Prostate gland (tissue), 2 donors: ENCODE measurements at regions not wholly inside any gene's neighbourhood (a gene's known extent, or its start where the extent isn't known, plus 50 kb on each side); places are given as distances from the start of the nearest gene placed in this dataset.

Source experiments
- DNase-seq: peaks from one replicate; pipeline ENCODE4 v3.0.0-alpha.2; 2019; ENCODE audit warnings: low spot score
- H3K27ac ChIP-seq, 2 donors: fragments of 200-600 bp; sonication (generic); 2 replicates each; pipeline ENCODE4 v1.5.1; 2017 to 2019
- H3K27me3 ChIP-seq: fragments of 200-600 bp; sonication (generic); replicated peaks from 2 replicates; pipeline ENCODE4 v1.5.1; 2019; ENCODE audit not compliant: insufficient read depth
- H3K36me3 ChIP-seq, 2 donors: fragments of 200-600 bp; sonication (generic); 1 replicate in 1 of 2; 2 replicates in 1 of 2; pipeline versions ENCODE4 v1.5.1 to v1.8.1; 2017 to 2019
- H3K4me1 ChIP-seq: fragments of 200-600 bp; sonication (generic); replicated peaks from 2 replicates; pipeline ENCODE4 v1.5.1; 2019
- H3K4me3 ChIP-seq, 2 donors: fragments of 200-600 bp; sonication (generic); 2 replicates each; pipeline ENCODE4 v1.5.1; 2017 to 2019
- H3K9me3 ChIP-seq: fragments of 200-600 bp; sonication (generic); 2 replicates; pipeline ENCODE4 v1.5.1; 2017
- CTCF ChIP-seq, 4 experiments: fragments of 200-600 bp in 2 of 4; fragments of 450-650 bp in 2 of 4; sonication (generic) in 2 of 4; IDR thresholded peaks; 1 replicate in 3 of 4; 2 replicates in 1 of 4; pipeline ENCODE4 v1.5.1; 2016 to 2019; ENCODE audit warnings: antibody characterized with exemption in 4 of 4, mild to moderate bottlenecking in 2 of 4, moderate library complexity in 2 of 4
- POLR2A ChIP-seq: fragments of 450-650 bp; IDR thresholded peaks from one replicate; pipeline ENCODE4 v1.6.1; 2016; ENCODE audit warnings: antibody characterized with exemption, mild to moderate bottlenecking
- POLR2AphosphoS5 ChIP-seq: sonication (generic); formaldehyde crosslinking; IDR thresholded peaks from one replicate; pipeline ENCODE4 v1.6.1; 2017; ENCODE audit warnings: antibody characterized with exemption
- WGBS: methylation state at CpG from one replicate; pipeline ENCODE4 v1.1.5; 2018; 5-methylcytosine and 5-hydroxymethylcytosine counted together
- intact Hi-C: fragments of 100-400 bp; cut with DNase I; formaldehyde crosslinking; loops from one replicate; pipeline ENCODE4 v1.14.2; 2022

GRCh38 chr11:129598378-129598777 is 217.3 kb upstream of the TMEM45B start:
- Histone ChIP-seq H3K27me3 (no peaks in the 10 kb centered on the region), H3K4me3 (no peak overlapping the region), H3K4me1 (no peaks in the 10 kb centered on the region), H3K27ac (no peak overlapping the region), H3K36me3 (no peaks in the 10 kb centered on the region), H3K9me3 (no peaks in the 10 kb centered on the region)
- intact Hi-C loops, result no loop called here
- no peak for DNase-seq
- TF ChIP-seq POLR2AphosphoS5, result no peak
- TF ChIP-seq POLR2A, result no peak
- no peak for TF ChIP-seq CTCF (IDR thresholded peaks at IDR 0.05)
- WGBS, result 92% methylated on average over 3 of the region's 3 CpGs

- Histone ChIP-seq H3K27me3 (no peaks in the 10 kb centered on the region), H3K4me1 (no peaks in the 10 kb centered on the region), H3K9me3 (no peaks in the 10 kb centered on the region), H3K27ac (no peak overlapping the region), H3K4me3 (no peak overlapping the region), H3K36me3 (no peaks in the 10 kb centered on the region)
- TF ChIP-seq POLR2AphosphoS5 (no peak), POLR2A (no peak), CTCF (IDR thresholded peaks at IDR 0.05) (no peak)
- DNase-seq, result no peak
- intact Hi-C loops, result no loop called here
These were observed 209.8 kb upstream of the TMEM45B start for GRCh38 chr11:129605815-129606214.

- H3K4me1 ChIP-seq, result no peaks in the 10 kb centered on the region
- TF ChIP-seq POLR2A (no peak), CTCF (IDR thresholded peaks at IDR 0.05) (no peak), POLR2AphosphoS5 (no peak)
- no peak overlapping the region for H3K27ac ChIP-seq
- no peaks in the 10 kb centered on the region for H3K27me3 ChIP-seq
- intact Hi-C loops, result no loop called here
- no peaks in the 10 kb centered on the region for H3K36me3 ChIP-seq
- H3K4me3 ChIP-seq, result no peak overlapping the region
- H3K9me3 ChIP-seq, result no peaks in the 10 kb centered on the region
- 66% methylated on average over 6 of the region's 6 CpGs for WGBS
- no peak for DNase-seq
These were observed 206.9 kb upstream of the TMEM45B start for GRCh38 chr11:129608711-129609110.

GRCh38 chr11:129610125-129610524 is 205.5 kb upstream of the TMEM45B start:
- Histone ChIP-seq H3K27ac (no peak overlapping the region), H3K27me3 (no peaks in the 10 kb centered on the region), H3K36me3 (no peaks in the 10 kb centered on the region), H3K9me3 (no peaks in the 10 kb centered on the region), H3K4me1 (no peaks in the 10 kb centered on the region), H3K4me3 (no peak overlapping the region)
- 52% methylated on average over 7 of the region's 7 CpGs for WGBS
- intact Hi-C loops, result no loop called here
- TF ChIP-seq POLR2AphosphoS5, result no peak
- no peak for TF ChIP-seq POLR2A
- no peak for TF ChIP-seq CTCF (IDR thresholded peaks at IDR 0.05)
- no peak for DNase-seq

GRCh38 chr11:129610545-129610944 is 205.1 kb upstream of the TMEM45B start:
- 55% methylated on average over 5 of the region's 5 CpGs for WGBS
- Histone ChIP-seq H3K36me3 (no peaks in the 10 kb centered on the region), H3K9me3 (no peaks in the 10 kb centered on the region), H3K27me3 (no peaks in the 10 kb centered on the region), H3K4me1 (no peaks in the 10 kb centered on the region), H3K27ac (no peak overlapping the region), H3K4me3 (no peak overlapping the region)
- intact Hi-C loops, result no loop called here
- no peak for TF ChIP-seq POLR2A
- TF ChIP-seq POLR2AphosphoS5, result no peak
- TF ChIP-seq CTCF (IDR thresholded peaks at IDR 0.05), result no peak
- DNase-seq, result no peak
